HG02938 (cell line): ENCODE measurements at regions not wholly inside any gene's neighbourhood (a gene's known extent, or its start where the extent isn't known, plus 50 kb on each side); places are given as distances from the start of the nearest gene placed in this dataset.
"Not testable (repeated sequence)": the region's sequence is repeated elsewhere in the genome, so short reads cannot be mapped to it uniquely, and the experiment has no call there.

Source experiments
- ATAC-seq: cut with Tn5 transposase; IDR thresholded peaks from one replicate; pipeline ENCODE4 v1.9.1; 2021; ENCODE audit warnings: mild to moderate bottlenecking, moderate library complexity; ENCODE audit not compliant: unreplicated experiment

- no peak for ATAC-seq
These were observed 231.8 kb downstream of the SQOR start for GRCh38 chr15:45866616-45867015.

GRCh38 chr15:45867281-45867680 is 232.5 kb downstream of the SQOR start:
- no peak for ATAC-seq

DNA sequence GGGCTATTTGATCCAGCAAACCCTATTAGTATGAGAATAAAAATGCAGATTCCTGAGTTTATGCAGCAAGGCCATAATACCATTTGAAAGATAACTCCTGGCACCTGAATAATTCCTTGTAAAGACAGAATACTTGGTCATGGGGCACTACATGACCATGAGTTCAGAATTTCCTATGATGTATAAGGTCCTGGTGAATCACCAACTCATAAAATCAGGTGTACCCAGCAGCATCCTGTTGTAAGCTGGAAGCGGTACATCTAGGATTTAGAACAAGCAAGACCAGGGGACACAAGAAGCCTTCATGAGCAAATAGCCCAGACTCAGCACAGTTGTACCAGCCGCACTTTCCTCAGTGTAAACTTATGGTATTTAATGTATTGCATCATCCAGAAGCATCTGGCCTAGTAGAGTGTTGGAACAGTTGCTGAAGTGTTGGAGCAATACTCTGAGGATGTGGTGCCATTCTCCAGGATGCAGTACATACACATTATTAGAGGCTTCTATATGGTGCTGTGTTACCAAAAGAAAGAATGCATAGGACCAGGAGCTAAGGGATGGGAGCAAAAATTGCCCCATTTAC is 233.4 kb downstream of the SQOR start:
- no peak for ATAC-seq

DNA sequence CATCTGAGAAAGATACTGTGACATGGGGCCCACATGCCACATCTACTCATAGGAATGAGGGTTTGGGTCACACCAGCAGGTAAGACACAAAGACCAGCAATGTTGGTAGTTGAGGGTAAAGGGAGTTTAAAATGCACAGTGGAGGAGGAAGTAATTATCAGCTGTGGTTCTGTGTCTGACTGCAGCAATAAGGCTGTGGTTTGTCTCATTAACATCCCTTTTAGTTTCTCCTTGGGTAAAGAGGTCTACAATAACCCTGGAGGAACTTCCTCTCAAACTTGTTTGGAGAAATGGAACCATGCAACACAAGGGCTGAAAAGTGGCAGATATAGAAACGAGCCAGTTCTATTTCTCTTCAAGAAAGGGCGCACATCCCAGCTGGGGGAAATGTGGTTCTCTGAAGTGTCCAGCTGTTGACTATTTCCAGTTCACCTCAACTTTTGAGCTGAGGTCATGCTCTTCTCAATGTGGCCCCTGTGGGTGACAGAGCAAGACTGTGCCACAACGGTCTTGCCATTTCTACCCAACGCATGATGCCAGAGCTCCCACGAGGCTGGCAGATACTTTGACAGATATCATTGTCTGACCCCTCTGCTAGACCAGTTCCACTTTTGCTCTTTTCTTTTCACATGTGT is 234.3 kb downstream of the SQOR start:
- no peak for ATAC-seq

DNA sequence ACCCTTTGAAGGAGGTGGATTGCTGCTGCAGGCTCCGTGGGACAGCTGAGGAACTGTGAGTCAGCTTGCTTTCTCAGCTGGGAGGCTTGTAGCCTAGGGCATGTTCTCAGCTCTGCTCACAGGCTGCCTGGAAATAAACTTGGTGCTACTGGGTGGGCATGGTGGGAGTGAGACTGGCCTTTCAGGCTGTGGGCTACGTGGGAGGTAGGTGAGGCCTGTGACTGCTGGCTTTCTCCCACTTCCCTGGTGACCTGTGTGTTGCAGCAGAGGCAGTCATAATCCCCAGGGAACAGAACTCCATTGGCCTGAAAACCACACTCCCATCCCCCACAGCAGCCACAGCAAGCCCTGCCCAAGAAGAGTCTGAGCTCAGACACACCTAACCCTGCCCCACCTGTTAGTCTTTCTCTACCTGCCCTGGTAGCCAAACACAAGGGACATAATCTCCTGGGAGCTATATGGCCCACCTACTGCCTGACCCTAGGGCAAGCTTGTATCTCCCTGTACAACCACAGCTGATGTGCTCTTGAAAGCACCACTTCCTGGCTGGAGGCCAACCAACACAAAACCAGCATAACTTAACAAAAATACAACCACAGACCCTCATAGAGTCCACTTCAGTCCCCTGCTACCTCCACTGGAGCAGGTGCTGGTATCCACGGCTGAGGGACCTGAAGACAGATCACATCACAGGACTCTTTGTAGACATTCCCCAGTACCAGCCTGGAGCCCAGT is 236.5 kb downstream of the SQOR start:
- no peak for ATAC-seq

DNA sequence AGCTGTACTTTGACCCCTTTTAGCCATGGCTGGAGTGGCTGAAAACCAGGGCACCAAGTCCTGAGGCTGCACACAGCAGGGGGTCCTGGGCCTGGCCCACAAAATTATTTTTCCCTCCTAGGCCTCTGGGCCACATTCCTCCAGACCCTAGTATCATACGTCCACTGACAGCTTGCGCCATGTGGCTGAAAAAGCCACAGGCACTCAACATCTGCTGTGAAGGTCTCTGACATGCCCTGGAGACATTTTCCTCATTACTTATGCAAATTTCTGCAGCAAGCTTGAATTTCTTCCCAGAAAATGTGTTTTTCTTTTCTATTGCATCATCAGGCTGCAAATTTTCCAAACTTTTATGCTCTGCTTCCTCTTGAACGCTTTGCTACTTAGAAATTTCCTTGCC is 239.0 kb downstream of the SQOR start:
- no peak for ATAC-seq

- ATAC-seq, result not testable (repeated sequence)
These were observed 239.7 kb downstream of the SQOR start for GRCh38 chr15:45874566-45874965.

GRCh38 chr15:45884289-45884688 is 249.5 kb downstream of the SQOR start:
- ATAC-seq, result no peak

- no peak for ATAC-seq
These were observed 250.1 kb downstream of the SQOR start for GRCh38 chr15:45884755-45885445.

DNA sequence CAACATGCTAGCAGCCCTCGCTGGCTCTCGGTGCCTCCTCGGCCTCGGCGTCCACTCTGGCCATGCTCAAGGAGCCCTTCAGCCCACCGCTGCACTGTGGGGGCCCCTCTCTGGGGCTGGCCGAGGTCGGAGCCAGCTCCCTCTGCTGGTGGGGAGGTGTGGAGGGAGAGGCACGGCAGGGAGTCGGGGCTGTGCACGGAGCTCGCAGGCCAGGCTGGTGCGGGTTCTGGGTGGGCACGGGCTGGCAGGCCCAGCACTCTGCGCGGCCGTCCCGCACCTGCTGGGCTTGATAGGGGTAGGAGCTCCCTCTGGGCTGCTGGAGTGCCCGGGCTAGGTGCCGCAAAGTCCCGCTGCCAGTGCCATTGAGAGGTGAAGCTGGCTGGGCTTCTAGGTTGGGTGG is 251.0 kb downstream of the SQOR start:
- ATAC-seq, result no peak

DNA sequence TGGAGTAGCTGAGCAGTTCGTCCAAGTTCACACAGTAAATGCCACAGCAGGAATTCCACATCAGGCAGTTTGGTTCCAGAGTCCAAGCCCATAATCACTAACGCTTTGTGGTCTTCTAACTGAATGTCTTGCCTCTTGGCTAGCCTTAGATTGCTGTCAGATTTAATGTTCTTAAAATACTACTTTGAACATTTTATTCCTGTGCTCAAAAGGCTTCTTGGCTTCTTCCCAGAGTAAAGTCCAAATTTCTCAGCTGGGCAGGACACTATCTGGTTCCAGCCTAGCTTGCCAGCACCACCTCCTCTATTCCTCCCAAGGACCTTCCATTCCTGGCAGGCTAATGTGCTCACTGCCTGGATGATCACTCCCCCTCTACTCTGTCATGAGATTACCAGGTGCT is 256.9 kb downstream of the SQOR start:
- no peak for ATAC-seq

DNA sequence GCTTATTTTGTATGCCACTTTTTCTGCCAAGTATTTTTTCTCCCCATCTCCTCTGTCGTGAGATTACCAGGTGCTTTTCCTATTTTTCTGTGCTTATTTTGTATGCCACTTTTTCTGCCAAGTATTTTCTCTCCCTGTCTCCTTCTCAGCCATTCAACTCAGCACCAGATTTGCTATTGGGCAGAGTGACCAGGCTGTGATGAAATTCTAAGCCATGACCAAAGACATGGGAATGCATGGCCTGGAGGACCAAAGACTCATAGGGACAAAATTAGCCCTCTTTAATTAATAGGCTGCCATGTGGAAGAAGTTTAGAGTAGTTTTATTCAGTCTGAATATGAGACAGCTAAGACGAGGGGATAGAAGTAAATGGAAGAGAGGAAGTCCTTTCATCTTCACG is 257.4 kb downstream of the SQOR start:
- ATAC-seq, result no peak

DNA sequence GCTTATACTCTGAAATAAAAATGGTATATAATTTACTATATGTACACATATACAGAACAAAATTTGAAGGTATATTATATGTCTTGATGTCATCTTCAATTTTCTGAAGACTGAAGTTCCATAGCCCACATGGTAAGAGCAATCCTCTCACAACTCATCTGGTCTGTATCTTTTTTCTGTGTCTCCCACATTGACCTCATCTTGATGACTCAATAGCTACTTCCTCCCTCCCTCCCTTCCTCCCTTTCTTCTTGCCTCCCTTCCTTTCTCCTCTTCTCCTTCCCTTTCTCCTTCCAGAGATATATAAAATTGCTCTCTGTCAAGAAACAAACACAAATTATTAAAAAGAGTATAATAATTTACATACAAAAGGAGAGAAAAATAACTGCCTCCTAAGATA is 268.5 kb downstream of the SQOR start:
- no peak for ATAC-seq

DNA sequence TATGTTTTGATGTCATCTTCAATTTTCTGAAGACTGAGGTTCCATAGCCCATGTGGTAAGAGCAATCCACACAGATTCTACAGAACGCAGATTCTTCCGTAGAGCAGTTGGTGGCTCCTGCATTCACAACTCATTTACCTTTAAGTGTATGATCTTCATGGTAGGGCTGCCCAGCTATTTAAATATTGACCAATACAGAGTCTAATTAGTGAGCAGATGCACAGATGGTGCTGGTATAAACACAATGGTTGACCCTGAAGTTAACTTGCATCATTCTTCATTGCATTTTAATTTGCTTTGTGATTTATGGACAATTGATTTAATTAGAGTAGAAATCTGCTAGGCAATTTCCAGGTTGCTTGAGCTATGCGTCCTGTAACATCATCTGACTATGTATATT is 269.2 kb downstream of the SQOR start:
- no peak for ATAC-seq

DNA sequence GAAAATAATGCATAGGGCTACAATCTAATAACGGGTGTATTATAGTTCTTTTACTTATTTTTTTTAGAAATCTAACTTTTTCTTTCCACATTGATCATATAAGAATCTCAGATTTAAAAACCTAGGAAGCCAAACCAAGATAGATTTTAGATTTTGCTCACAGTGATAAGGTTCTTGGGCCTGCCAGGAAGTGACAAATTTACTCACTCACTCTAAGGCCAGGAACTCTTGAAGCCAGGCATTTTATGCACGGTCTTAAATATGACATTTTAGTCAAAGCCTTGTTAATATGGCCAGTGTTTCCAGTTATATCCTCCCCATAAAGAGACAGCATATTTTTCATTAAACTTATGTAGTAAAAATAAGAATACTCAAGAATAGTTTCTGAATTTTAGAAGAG is 271.4 kb downstream of the SQOR start:
- ATAC-seq, result no peak

DNA sequence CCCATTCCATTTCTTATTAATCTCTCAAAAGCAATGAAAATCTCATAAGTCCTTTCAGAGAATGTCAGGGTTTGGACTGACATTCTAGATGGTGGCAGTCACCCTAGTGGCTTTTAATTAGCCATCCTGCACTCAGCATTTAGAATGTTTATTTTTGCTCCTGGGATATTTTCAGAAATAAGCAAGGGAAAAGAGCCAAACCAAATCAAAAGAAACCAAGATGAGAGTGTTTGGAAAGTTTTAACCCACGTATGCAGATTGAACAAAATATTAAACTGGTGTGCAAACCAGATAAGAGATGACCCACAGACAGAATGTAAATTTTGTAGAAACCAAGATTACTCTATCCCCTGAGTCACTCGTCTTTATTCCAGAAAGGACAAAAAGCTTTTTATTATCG is 275.8 kb downstream of the SQOR start:
- no peak for ATAC-seq

GRCh38 chr15:45913451-45913850 is 278.6 kb downstream of the SQOR start:
- ATAC-seq, result no peak

- no peak for ATAC-seq
These were observed 279.6 kb downstream of the SQOR start for GRCh38 chr15:45914425-45914824.

GRCh38 chr15:45918839-45919238 is 284.0 kb downstream of the SQOR start:
- no peak for ATAC-seq

- ATAC-seq, result no peak
These were observed 285.0 kb downstream of the SQOR start for GRCh38 chr15:45919806-45920205.

DNA sequence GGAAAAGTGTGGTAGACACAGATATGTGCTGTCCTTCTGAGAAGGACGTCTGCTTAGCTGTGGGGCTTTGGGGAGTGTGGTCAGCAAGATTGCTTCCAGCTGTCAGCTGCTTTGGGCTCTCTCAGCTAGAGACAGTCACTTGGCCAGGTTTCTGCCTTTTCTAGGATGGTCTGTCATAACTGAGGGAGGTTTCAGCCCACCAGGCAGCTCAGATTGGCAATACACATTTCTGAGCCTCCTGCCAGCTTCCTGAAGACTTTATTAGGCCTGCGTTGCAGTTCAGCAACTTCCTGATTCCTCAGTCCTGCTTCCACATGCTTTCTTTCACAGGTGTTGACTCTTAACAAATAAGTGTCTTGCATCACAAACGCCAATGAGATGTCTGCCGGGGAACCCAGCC is 286.5 kb downstream of the SQOR start:
- no peak for ATAC-seq

- ATAC-seq, result no peak
These were observed 287.1 kb downstream of the SQOR start for GRCh38 chr15:45921978-45922377.
